ENCODE measurements at regions not wholly inside any gene's neighbourhood (a gene's known extent, or its start where the extent isn't known, plus 50 kb on each side); places are given as distances from the start of the nearest gene placed in this dataset.

GRCh38 chr7:46162609-46163008, 241.5 kb upstream of the IGFBP3 start:
- TF ChIP-seq Cebpa-rat (IDR thresholded peaks at IDR 0.05), result no peak
- H3K9me3 ChIP-seq (replicated peaks in 1 of 11), result peaks cover 0 to 12% (median 7%) of the 10 kb centered on the region in 11 experiments; a peak in 9 of 22 replicates
- no peaks in the 10 kb centered on the region for H3K27me3 ChIP-seq
- no peak overlapping the region for H3K4me3 ChIP-seq
- H3K4me2 ChIP-seq, result no peak overlapping the region
- H3K27ac ChIP-seq, result no peak overlapping the region
- no peak overlapping the region for H3K9ac ChIP-seq
- H4K20me1 ChIP-seq, result no peaks in the 10 kb centered on the region; a peak in 1 of 22 replicates
- peaks cover 0 to 7% (median 3%) of the 10 kb centered on the region in 10 experiments; a peak in 7 of 20 replicates for H3K4me1 ChIP-seq
- no peaks in the 10 kb centered on the region for H3K36me3 ChIP-seq

DNA sequence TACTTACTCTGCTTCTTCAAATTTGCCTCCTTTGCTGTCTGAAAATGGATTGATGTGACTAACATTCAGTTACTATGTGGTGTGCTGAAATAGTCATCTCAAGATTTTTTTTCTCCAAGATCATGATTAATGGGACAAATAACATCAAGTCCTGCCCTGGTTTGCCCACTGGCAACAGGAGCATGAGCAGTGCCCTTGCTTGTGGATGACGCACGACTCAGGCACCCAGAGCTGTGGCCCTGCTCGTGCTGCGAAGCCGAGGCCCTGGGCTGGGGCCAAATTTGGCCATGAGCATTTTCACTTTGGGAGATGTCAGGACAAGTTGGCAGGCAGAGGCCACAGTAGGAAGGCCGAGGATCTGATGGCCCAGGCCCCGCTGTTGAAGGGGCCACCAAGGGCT, 239.8 kb upstream of the IGFBP3 start:
- Histone ChIP-seq H3K4me2 (no peak overlapping the region), H3K9ac (no peak overlapping the region), H3K27ac (no peak overlapping the region)

GRCh38 chr7:46157931-46158330, 236.9 kb upstream of the IGFBP3 start:
- Histone ChIP-seq H3K27ac (no peak overlapping the region), H4K20me1 (no peaks in the 10 kb centered on the region; a peak in 1 of 22 replicates), H3K4me1 (peaks cover 0 to 7% (median 3%) of the 10 kb centered on the region in 10 experiments; a peak in 7 of 20 replicates), H3K9me3 (replicated peaks in 1 of 11) (no peaks in the 10 kb centered on the region), H3K9ac (no peak overlapping the region), H3K4me2 (no peak overlapping the region), H3K27me3 (no peaks in the 10 kb centered on the region), H3K36me3 (no peaks in the 10 kb centered on the region), H3K4me3 (no peak overlapping the region)
- no peak for TF ChIP-seq Cebpa-rat (IDR thresholded peaks at IDR 0.05)

More for the DNA sequence above, 239.8 kb upstream of the IGFBP3 start:
- H3K27me3 ChIP-seq, result no peaks in the 10 kb centered on the region
- no peak for TF ChIP-seq Cebpa-rat (IDR thresholded peaks at IDR 0.05)
- H4K20me1 ChIP-seq, result no peaks in the 10 kb centered on the region; a peak in 1 of 22 replicates
- no peaks in the 10 kb centered on the region for H3K36me3 ChIP-seq
- peaks cover 0 to 6% (median 5%) of the 10 kb centered on the region in 11 experiments; a peak in 9 of 22 replicates for H3K9me3 ChIP-seq (replicated peaks in 1 of 11)
- H3K4me3 ChIP-seq, result no peak overlapping the region
- peaks cover 0 to 7% (median 3%) of the 10 kb centered on the region in 10 experiments; a peak in 7 of 20 replicates for H3K4me1 ChIP-seq

DNA sequence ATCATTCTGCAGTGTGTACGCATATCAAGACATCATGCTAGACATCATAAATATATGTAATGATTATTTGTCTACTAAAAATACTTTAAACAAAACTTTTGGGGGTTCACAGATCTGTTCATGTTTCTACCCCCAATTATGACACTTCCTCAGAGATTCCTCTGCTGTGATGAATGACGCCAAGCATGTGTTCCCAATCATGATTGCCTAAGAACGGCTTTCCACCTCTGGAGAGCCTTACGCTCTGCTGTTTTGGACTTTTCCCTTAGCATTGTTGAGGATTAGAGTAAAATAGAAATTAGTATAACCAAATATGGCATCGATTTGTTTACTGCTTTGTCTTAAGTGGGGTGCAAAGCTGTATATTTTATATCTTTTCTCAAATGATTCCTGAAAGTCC, 236.3 kb upstream of the IGFBP3 start:
- peaks cover 0 to 7% (median 3%) of the 10 kb centered on the region in 10 experiments; a peak in 7 of 20 replicates for H3K4me1 ChIP-seq
- no peak for TF ChIP-seq Cebpa-rat (IDR thresholded peaks at IDR 0.05)

GRCh38 chr7:46156853-46157252, 235.8 kb upstream of the IGFBP3 start:
- Histone ChIP-seq H3K9me3 (replicated peaks in 1 of 11) (no peaks in the 10 kb centered on the region), H3K9ac (no peak overlapping the region), H3K27me3 (no peaks in the 10 kb centered on the region), H4K20me1 (no peaks in the 10 kb centered on the region), H3K4me2 (no peak overlapping the region), H3K36me3 (no peaks in the 10 kb centered on the region), H3K4me1 (peaks cover 0 to 7% (median 3%) of the 10 kb centered on the region in 10 experiments; a peak in 7 of 20 replicates), H3K27ac (no peak overlapping the region), H3K4me3 (no peak overlapping the region)
- no peak for TF ChIP-seq Cebpa-rat (IDR thresholded peaks at IDR 0.05)

More for the DNA sequence above, 236.3 kb upstream of the IGFBP3 start:
- no peaks in the 10 kb centered on the region for H4K20me1 ChIP-seq
- no peaks in the 10 kb centered on the region for H3K9me3 ChIP-seq (replicated peaks in 1 of 11)
- H3K9ac ChIP-seq, result no peak overlapping the region
- H3K36me3 ChIP-seq, result no peaks in the 10 kb centered on the region
- H3K27me3 ChIP-seq, result no peaks in the 10 kb centered on the region
- H3K4me3 ChIP-seq, result no peak overlapping the region
- H3K27ac ChIP-seq, result no peak overlapping the region
- H3K4me2 ChIP-seq, result no peak overlapping the region

GRCh38 chr7:46156086-46156485, 235.0 kb upstream of the IGFBP3 start:
- no peaks in the 10 kb centered on the region for H3K36me3 ChIP-seq
- H3K9ac ChIP-seq, result no peak overlapping the region
- no peaks in the 10 kb centered on the region for H3K27me3 ChIP-seq

GRCh38 chr7:46155367-46155766, 234.3 kb upstream of the IGFBP3 start:
- Histone ChIP-seq H3K4me2 (no peak overlapping the region), H3K4me3 (no peak overlapping the region), H3K9me3 (replicated peaks in 1 of 11) (no peaks in the 10 kb centered on the region), H3K36me3 (no peaks in the 10 kb centered on the region), H4K20me1 (no peaks in the 10 kb centered on the region), H3K27ac (no peak overlapping the region), H3K4me1 (peaks cover 0 to 7% (median 3%) of the 10 kb centered on the region in 10 experiments; a peak in 7 of 20 replicates), H3K9ac (no peak overlapping the region), H3K27me3 (no peaks in the 10 kb centered on the region)
- no peak for TF ChIP-seq Cebpa-rat (IDR thresholded peaks at IDR 0.05)

More at GRCh38 chr7:46156086-46156485, 235.0 kb upstream of the IGFBP3 start:
- H3K4me2 ChIP-seq, result no peak overlapping the region
- H4K20me1 ChIP-seq, result no peaks in the 10 kb centered on the region
- no peak overlapping the region for H3K27ac ChIP-seq
- peaks cover 0 to 7% (median 3%) of the 10 kb centered on the region in 10 experiments; a peak in 7 of 20 replicates for H3K4me1 ChIP-seq
- no peaks in the 10 kb centered on the region for H3K9me3 ChIP-seq (replicated peaks in 1 of 11)
- no peak for TF ChIP-seq Cebpa-rat (IDR thresholded peaks at IDR 0.05)
- H3K4me3 ChIP-seq, result no peak overlapping the region

GRCh38 chr7:46153951-46154787, 233.1 kb upstream of the IGFBP3 start:
- no peak for TF ChIP-seq Cebpa-rat (IDR thresholded peaks at IDR 0.05)
- H4K20me1 ChIP-seq, result no peaks in the 10 kb centered on the region
- H3K4me1 ChIP-seq, result no peaks in the 10 kb centered on the region
- H3K27ac ChIP-seq, result no peak overlapping the region
- H3K36me3 ChIP-seq, result no peaks in the 10 kb centered on the region
- no peak overlapping the region for H3K4me2 ChIP-seq
- H3K27me3 ChIP-seq, result no peaks in the 10 kb centered on the region
- no peak overlapping the region for H3K9ac ChIP-seq
- H3K9me3 ChIP-seq (replicated peaks in 1 of 11), result no peaks in the 10 kb centered on the region
- no peak overlapping the region for H3K4me3 ChIP-seq

DNA sequence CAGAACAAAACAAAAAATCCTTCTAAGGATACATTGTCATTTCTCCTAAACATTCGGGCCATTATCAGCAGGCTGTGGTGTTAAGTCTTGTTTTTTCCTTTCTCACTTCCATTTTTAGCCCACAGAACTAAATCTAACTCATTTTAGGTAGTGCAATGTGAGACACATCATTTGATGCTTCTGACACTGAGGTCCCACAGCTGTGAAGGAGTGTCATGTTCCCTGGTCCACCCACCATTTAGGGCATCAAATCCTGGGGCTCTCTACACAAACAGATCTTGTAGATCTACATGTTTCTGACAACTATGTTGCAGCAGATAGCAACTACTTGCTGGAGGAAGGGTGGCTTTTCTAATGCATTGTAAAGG, 232.5 kb upstream of the IGFBP3 start:
- Histone ChIP-seq H3K36me3 (no peaks in the 10 kb centered on the region), H3K27me3 (no peaks in the 10 kb centered on the region), H3K4me2 (no peak overlapping the region), H3K27ac (no peak overlapping the region), H3K9ac (no peak overlapping the region), H3K4me3 (no peak overlapping the region), H3K4me1 (no peaks in the 10 kb centered on the region), H3K9me3 (replicated peaks in 1 of 11) (no peaks in the 10 kb centered on the region), H4K20me1 (no peaks in the 10 kb centered on the region)
- TF ChIP-seq Cebpa-rat (IDR thresholded peaks at IDR 0.05), result no peak

DNA sequence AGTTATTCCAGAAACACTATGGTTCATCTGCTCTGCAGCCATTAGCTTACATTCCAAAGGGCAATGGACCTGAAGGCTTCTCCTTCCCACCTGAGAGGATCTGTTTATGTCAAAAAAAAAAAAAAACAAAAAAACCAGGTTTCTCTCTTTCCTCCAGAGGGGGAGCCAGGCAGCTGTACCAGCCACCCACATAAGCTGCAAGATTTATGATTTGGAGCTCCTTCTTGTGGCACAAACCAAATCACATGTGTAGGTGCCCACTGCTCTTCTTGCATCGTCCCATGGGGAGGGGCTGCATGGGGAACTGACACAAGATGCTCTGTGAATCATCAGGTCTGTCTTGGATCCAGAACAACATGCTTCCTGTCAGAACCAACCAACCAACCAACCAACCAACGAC, 231.6 kb upstream of the IGFBP3 start:
- Histone ChIP-seq H3K9ac (no peak overlapping the region), H3K36me3 (no peaks in the 10 kb centered on the region), H3K4me1 (no peaks in the 10 kb centered on the region), H3K4me3 (no peak overlapping the region), H4K20me1 (no peaks in the 10 kb centered on the region), H3K27me3 (no peaks in the 10 kb centered on the region), H3K4me2 (no peak overlapping the region), H3K9me3 (replicated peaks in 1 of 11) (no peaks in the 10 kb centered on the region), H3K27ac (no peak overlapping the region)
- no peak for TF ChIP-seq Cebpa-rat (IDR thresholded peaks at IDR 0.05)
